Tibial nerve (tissue), 4 donors: ENCODE measurements at regions not wholly inside any gene's neighbourhood (a gene's known extent, or its start where the extent isn't known, plus 50 kb on each side); places are given as distances from the start of the nearest gene placed in this dataset.
A peak's percentile ranks its signal among the peaks of the same experiment; 100 is the strongest.

ENCODE experiments used
- DNase-seq, 2 donors: peaks; one replicate each; pipeline ENCODE4 v3.0.0-alpha.2; 2019; ENCODE audit warnings: low spot score in 2 of 2
- H3K27ac ChIP-seq, 4 donors: fragments of 200-600 bp; sonication (generic) in 3 of 4; one replicate each; pipeline ENCODE4 v1.5.1; 2017 to 2019; ENCODE audit warnings: mild to moderate bottlenecking in 1 of 4
- H3K27me3 ChIP-seq, 2 donors: fragments of 200-600 bp; sonication (generic) in 1 of 2; one replicate each; pipeline versions ENCODE4 v1.5.1 to v1.6.0; 2017 to 2019
- H3K36me3 ChIP-seq, 3 donors: fragments of 200-600 bp; sonication (generic); one replicate each; pipeline ENCODE4 v1.5.1; 2018 to 2019
- H3K4me1 ChIP-seq, 4 donors: fragments of 200-600 bp; sonication (generic) in 3 of 4; one replicate each; pipeline ENCODE4 v1.5.1; 2017 to 2019
- H3K4me3 ChIP-seq, 4 donors: fragments of 200-600 bp; sonication (generic) in 3 of 4; one replicate each; pipeline ENCODE4 v1.5.1; 2017 to 2019; ENCODE audit warnings: mild to moderate bottlenecking in 1 of 4, moderate library complexity in 1 of 4
- H3K9me3 ChIP-seq, 4 donors: fragments of 200-600 bp; sonication (generic) in 3 of 4; one replicate each; pipeline ENCODE4 v1.5.1; 2017 to 2019
- EP300 ChIP-seq, 2 donors: sonication (generic); formaldehyde crosslinking; IDR thresholded peaks; one replicate each; pipeline ENCODE4 v1.6.1; 2017; ENCODE audit warnings: antibody characterized with exemption in 2 of 2, mild to moderate bottlenecking in 1 of 2
- POLR2A ChIP-seq, 2 donors: fragments of 450-650 bp; IDR thresholded peaks; one replicate each; pipeline ENCODE4 v1.6.1; 2017; ENCODE audit warnings: antibody characterized with exemption in 2 of 2, mild to moderate bottlenecking in 2 of 2, moderate library complexity in 2 of 2
- WGBS, 2 donors: methylation state at CpG; one replicate each; pipeline ENCODE4 v1.1.5; 2018; 5-methylcytosine and 5-hydroxymethylcytosine counted together
- TF ChIP-seq, protein P1 (sequence below), 5 experiments: fragments of 200-600 bp in 3 of 5; fragments of 450-650 bp in 2 of 5; sonication (generic) in 3 of 5; IDR thresholded peaks; one replicate each; pipeline ENCODE4 v1.5.1; 2016 to 2019; ENCODE audit warnings: antibody characterized with exemption in 5 of 5, mild to moderate bottlenecking in 3 of 5, moderate library complexity in 2 of 5

DNA sequence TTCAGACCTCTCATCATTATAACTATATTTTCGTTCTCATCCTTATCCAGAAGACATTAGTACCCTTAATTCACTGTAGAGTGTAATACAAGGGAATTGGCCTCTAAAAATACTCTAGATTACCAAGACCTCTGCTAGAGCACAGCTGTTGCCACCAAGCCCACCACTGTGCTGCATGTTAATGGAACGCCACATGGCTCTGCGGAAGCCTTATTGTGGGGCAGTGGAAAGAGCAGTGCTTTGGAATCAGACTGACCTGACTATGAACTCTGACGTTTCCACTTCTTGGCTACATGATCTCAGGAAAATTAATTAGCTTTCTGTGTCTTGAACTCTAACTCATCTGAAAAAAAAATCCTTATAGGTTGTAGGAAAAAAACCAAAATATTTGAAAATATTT lies 222.1 kb downstream of the LMX1A start:
- peaks cover 0 to 38% of the 10 kb centered on the region in 2 donors for H3K27me3 ChIP-seq
- no peak overlapping the region for H3K27ac ChIP-seq
- 48 to 51% methylated on average over 4 of the region's 4 CpGs for WGBS, 2 donors
- H3K4me1 ChIP-seq: no peaks in the 10 kb centered on the region
- no peak overlapping the region for H3K4me3 ChIP-seq
- DNase-seq: no peak
- no peak for TF ChIP-seq POLR2A (IDR thresholded peaks at IDR 0.05)
- no peak for TF ChIP-seq EP300 (IDR thresholded peaks at IDR 0.05)
- TF ChIP-seq, protein P1, sequence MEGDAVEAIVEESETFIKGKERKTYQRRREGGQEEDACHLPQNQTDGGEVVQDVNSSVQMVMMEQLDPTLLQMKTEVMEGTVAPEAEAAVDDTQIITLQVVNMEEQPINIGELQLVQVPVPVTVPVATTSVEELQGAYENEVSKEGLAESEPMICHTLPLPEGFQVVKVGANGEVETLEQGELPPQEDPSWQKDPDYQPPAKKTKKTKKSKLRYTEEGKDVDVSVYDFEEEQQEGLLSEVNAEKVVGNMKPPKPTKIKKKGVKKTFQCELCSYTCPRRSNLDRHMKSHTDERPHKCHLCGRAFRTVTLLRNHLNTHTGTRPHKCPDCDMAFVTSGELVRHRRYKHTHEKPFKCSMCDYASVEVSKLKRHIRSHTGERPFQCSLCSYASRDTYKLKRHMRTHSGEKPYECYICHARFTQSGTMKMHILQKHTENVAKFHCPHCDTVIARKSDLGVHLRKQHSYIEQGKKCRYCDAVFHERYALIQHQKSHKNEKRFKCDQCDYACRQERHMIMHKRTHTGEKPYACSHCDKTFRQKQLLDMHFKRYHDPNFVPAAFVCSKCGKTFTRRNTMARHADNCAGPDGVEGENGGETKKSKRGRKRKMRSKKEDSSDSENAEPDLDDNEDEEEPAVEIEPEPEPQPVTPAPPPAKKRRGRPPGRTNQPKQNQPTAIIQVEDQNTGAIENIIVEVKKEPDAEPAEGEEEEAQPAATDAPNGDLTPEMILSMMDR (IDR thresholded peaks at IDR 0.05): no peak
- H3K36me3 ChIP-seq: no peaks in the 10 kb centered on the region
- H3K9me3 ChIP-seq: no peaks in the 10 kb centered on the region

DNA sequence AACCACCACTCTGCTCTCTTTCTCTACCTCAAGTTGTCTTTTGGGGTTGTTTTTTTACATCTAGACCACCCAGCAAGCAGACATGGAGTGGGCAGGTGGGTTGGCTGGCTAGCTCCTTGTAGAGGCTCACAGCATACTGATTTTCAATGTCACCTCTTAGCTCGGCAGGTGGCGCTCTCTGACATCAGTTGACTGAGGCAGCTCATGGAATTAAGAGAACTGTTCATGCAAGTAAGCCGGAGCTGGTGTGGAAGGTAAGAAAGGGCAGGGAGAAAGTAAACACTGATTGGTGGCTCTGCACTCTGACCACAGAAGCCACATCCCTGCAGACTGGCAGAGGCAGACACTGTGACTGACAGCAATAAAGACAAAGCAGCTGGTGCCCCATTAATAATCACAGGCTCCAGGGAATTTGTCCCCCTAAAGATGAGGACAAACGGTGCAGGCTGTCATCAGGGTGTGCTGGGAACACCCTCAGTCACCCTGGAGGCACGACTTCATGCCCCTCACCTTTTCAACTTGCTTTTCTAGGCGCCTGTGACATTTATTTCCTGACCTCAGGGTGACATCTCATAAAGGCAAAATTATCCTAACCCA lies 226.8 kb downstream of the LMX1A start:
- WGBS, 2 donors: 5 to 12% methylated on average over 6 of the region's 6 CpGs
- DNase-seq: peak; percentile 25 to 40

DNA sequence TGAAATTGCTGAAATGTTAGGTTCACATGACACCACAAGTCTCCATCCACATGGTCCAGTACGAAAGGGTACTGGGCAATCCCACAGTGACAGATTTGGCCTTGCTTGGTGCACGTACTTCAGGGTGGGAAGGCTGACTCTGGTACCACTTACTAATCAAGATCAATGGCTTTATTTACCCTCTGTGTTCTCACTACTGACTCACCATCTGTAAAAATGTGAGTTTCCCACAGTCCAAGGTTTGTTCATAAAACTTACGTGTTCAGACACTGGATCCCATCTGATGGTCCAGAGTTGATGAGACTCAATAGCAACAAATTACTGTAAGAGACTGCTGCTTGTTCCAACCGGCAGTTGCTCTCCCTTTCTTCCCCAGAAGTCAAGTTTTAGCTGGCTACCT lies 231.7 kb downstream of the LMX1A start:
- Histone ChIP-seq H3K27me3 (peaks cover 0 to 25% of the 10 kb centered on the region in 2 donors), H3K4me3 (no peak overlapping the region), H3K4me1 (no peaks in the 10 kb centered on the region), H3K36me3 (no peaks in the 10 kb centered on the region), H3K9me3 (no peaks in the 10 kb centered on the region), H3K27ac (no peak overlapping the region)
- no peak for DNase-seq
- TF ChIP-seq, protein P1 (IDR thresholded peaks at IDR 0.05): no peak
- TF ChIP-seq EP300 (IDR thresholded peaks at IDR 0.05) (no peak), POLR2A (IDR thresholded peaks at IDR 0.05) (no peak)
- 79 to 81% methylated on average over 4 of the region's 4 CpGs for WGBS, 2 donors

More for the DNA sequence above, 226.8 kb downstream of the LMX1A start:
- Histone ChIP-seq H3K27ac (no peak overlapping the region), H3K27me3 (peaks cover 0 to 31% of the 10 kb centered on the region in 2 donors), H3K4me3 (no peak overlapping the region), H3K9me3 (no peaks in the 10 kb centered on the region), H3K36me3 (no peaks in the 10 kb centered on the region), H3K4me1 (no peaks in the 10 kb centered on the region)
- no peak for TF ChIP-seq EP300 (IDR thresholded peaks at IDR 0.05)
- TF ChIP-seq, protein P1 (IDR thresholded peaks at IDR 0.05): peak in 1 of 5 experiments; percentile 34

DNA sequence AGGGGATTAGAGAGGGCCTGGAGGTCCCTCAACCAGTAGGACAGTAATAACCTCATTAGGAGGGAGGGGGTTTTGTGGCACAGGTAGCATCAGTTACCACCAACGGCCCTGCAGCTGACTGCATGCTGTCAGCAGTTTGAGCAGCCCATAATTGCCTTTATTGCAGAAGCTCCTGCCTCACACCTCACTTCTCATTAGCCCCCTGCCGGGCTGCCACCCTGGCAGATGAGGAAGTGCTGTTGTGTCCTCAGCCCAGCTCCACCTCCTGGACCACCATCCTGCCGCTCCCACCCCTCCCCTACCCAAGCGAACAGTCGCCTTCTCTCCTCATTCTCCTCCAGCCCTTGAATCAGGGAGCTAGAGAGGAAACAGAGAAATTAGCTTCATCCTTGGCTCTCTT lies 237.4 kb downstream of the LMX1A start:
- H3K36me3 ChIP-seq: no peaks in the 10 kb centered on the region
- 43 to 47% methylated on average over 5 of the region's 5 CpGs for WGBS, 2 donors
- DNase-seq: no peak
- no peak overlapping the region for H3K27ac ChIP-seq
- TF ChIP-seq, protein P1 (IDR thresholded peaks at IDR 0.05): no peak
- TF ChIP-seq POLR2A (IDR thresholded peaks at IDR 0.05) (no peak), EP300 (IDR thresholded peaks at IDR 0.05) (no peak)
- no peaks in the 10 kb centered on the region for H3K4me1 ChIP-seq
- peaks cover 0 to 38% of the 10 kb centered on the region in 2 donors for H3K27me3 ChIP-seq
- H3K4me3 ChIP-seq: no peak overlapping the region
- no peaks in the 10 kb centered on the region for H3K9me3 ChIP-seq

DNA sequence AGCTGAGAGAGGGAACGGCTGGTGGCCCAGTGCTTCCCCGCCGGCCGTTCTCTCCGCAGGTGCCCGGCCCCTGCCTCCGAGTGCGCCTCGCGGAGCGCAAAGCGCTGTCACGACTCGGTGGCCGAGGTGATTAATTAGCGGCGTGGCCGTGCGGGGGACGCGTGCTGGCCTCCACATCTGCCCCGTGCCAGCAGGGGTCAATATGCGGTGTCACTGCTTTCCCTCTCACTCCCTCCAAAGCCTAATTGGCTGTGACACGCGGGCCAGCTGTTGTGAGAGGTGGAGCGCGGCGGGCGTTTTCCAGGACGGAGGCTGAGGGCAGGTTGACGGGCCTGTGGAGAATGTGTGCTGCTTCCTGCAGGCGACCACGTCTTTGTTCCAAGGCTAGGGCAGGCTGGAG lies 239.0 kb downstream of the LMX1A start:
- H3K27me3 ChIP-seq: peaks cover 0 to 34% of the 10 kb centered on the region in 2 donors
- H3K4me3 ChIP-seq: no peak overlapping the region
- no peak for DNase-seq
- TF ChIP-seq, protein P1 (IDR thresholded peaks at IDR 0.05): no peak
- TF ChIP-seq EP300 (IDR thresholded peaks at IDR 0.05): no peak
- TF ChIP-seq POLR2A (IDR thresholded peaks at IDR 0.05): no peak
- no peaks in the 10 kb centered on the region for H3K4me1 ChIP-seq
- H3K36me3 ChIP-seq: no peaks in the 10 kb centered on the region
- H3K27ac ChIP-seq: no peak overlapping the region
- 5 to 15% methylated on average over 13 to 21 of the region's 33 CpGs for WGBS, 2 donors
- H3K9me3 ChIP-seq: no peaks in the 10 kb centered on the region
